ENCODE measurements at regions not wholly inside any gene's neighbourhood (a gene's known extent, or its start where the extent isn't known, plus 50 kb on each side); places are given as distances from the start of the nearest gene placed in this dataset.
A peak's percentile ranks its signal among the peaks of the same experiment; 100 is the strongest.
"Not testable (repeated sequence)": the region's sequence is repeated elsewhere in the genome, so short reads cannot be mapped to it uniquely, and the experiment has no call there.

DNA sequence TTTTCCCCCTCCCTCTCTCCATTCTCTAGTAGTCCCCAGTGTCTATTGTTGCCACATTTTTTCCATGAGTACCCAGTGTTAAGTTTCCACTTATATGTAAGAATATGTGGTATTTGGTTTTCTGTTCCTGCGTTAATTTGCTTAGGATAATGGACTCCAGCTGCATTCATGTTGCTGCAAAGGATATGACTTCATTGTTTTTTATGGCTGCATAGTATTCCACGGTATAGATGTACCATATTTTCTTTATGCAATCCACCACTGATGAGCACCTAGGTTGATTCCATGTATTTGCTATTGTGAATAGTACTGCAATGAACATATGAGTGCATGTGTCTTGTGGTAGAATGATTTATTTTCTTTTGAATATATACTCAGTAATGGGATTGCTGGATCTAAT, 77.4 kb upstream of the MEGF10 start:
- no peak for DNase-seq (ENCODE audit: low spot score)
- FAIRE-seq = peak; percentile 92

GRCh38 chr5:127216143-127216542, 74.5 kb upstream of the MEGF10 start:
- no peak for FAIRE-seq
- DNase-seq (ENCODE audit: low spot score) = no peak

- no peak for DNase-seq (ENCODE audit: low spot score)
- no peak for FAIRE-seq
Observed at GRCh38 chr5:127216898-127217675, 73.5 kb upstream of the MEGF10 start.

- FAIRE-seq; DNase-seq (ENCODE audit: low spot score): not testable (repeated sequence)
Observed at GRCh38 chr5:127221936-127222335, 68.7 kb upstream of the MEGF10 start.

DNA sequence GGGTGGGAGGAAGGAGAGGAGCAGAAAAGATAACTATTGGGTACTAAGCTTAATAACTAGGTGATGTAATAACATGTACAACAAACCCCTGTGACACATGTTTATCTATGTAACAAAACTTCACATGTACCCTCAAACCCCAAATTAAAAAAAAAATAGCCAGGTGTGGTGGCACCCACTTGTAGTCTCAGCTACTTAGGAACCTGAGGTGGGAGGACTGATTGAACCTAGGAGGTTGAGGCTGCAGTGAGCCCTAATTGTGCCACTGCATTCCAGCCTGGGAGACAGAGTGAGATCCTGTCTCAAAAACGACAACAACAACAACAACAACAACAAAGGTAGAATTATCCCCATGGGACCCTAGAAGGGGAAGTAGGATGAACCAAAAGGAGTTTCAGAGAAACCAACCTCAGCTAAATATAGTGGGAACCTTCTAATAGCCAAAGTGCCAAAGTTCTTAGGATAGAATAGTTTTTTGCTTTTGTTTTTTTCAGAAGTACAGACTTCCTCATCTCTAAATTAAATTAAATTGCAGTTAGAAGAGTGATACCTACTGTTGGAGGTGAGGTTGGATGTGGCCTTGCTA, 67.9 kb upstream of the MEGF10 start:
- FAIRE-seq; DNase-seq (ENCODE audit: low spot score): not testable (repeated sequence)

DNA sequence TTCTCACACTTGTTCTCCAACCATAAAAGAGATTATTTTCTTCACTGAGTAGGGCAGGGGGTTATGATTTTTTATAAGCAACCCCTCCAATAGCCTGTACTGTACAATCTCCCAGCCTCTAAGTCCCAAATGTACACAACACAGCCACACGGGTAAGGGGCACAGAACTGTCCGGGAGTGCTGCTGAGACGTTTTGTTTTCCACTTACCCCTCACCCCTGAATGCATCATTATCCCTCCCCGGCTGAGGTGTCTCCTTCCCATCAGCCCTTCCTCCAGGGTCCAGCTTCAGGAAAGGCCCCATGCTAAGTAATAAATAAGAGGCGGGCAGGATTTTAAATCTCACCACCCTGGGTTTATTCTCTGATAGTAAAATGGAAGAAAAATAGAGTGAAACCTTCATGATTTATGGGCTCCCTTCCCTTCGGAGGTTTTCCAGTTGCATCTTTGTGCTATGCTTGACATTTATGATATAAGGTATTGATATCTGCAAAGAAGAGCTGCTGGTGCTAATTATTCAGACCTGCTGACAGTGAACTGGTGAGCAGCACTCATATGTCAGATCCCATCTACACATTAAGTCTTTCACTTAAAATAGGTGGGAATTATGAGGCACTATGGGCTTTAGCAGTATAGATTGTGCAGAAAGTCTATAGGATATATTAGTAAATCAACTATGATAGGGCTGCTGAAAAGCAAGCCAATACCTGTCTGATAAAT, 67.2 kb upstream of the MEGF10 start:
- DNase-seq (ENCODE audit: low spot score) (no peak), FAIRE-seq (no peak)

- DNase-seq (ENCODE audit: low spot score) = no peak
- no peak for FAIRE-seq
Observed at GRCh38 chr5:127227881-127228280, 62.7 kb upstream of the MEGF10 start.

- no peak for FAIRE-seq
- DNase-seq (ENCODE audit: low spot score) = peak; percentile 34
Observed at GRCh38 chr5:127228540-127229184, 61.9 kb upstream of the MEGF10 start.

DNA sequence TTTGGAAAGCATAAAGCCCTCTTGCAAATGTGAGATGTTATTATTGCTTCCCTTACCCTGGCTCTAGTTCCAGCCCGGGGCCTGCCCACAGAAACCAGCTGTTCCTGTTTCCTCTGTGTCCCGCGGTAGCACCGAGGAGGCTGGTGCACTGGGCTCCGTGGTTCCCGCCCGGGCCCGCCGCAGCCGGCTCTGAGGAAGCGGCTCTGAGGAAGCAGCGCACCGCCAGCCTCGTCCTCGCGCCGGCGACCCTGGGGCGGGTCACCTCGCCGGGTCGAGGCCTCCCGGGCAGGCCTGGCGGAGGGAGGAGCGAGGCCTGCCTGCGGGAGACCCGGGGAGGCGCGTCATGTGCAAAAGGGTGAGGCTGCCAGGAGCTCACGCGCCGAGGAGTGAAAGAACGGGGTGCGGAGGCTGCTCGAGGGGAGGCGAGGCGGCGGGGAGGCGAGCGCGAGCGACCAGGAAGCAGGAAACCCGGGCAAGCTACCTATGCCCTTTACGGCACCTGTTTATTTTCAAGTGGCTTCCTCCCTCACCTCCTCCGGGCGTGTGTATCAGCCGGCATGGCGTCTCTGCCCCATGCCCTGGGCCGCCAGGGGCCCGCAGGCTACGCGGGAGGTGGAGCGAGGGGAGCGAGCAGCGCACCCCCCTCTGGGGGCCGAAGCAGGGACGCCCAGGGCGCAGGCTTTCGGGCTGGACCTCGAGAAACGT, 61.3 kb upstream of the MEGF10 start:
- no peak for FAIRE-seq
- DNase-seq (ENCODE audit: low spot score) = peak; percentile 80

GRCh38 chr5:127231118-127231517, 59.5 kb upstream of the MEGF10 start:
- DNase-seq (ENCODE audit: low spot score) = no peak
- no peak for FAIRE-seq

DNA sequence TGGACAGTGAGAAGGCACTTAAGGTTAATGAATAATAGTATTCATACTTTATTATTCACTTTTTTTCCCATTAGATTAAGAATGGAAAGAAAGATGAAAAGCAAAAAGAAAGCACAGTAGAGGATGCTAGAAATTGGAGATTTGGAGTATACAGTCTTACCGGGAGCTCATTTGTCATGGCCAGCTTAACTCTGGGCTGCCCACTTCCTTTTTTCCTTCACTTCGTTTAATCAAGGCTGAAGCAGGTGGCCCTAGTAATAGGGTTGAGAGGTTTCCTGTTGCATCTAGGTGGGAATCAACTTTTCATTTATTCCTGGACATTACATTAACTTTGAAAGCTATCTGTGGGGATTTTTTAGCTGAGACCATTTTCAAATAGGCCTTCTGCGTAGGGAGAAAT, 57.0 kb upstream of the MEGF10 start:
- DNase-seq (ENCODE audit: low spot score) (no peak), FAIRE-seq (no peak)

DNA sequence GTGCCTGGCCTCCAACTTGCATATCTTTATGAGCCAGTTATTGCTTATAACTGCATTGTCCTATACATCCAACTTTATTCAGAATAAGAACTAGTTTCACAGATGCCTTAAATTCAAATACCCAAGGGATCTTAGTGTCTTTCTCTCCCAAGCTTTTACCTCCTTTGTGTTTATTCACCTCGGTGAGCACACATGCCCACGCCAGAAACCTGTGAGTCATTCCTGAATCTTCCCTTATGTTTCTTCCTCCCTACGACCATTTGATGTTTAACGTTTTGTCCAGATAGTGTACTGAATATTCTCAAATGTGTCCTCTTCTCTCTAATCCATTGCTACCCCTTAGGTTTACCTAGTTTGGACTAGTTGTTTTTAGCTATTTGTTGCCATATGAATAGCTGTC, 55.5 kb upstream of the MEGF10 start:
- no peak for FAIRE-seq
- DNase-seq (ENCODE audit: low spot score) = no peak

DNA sequence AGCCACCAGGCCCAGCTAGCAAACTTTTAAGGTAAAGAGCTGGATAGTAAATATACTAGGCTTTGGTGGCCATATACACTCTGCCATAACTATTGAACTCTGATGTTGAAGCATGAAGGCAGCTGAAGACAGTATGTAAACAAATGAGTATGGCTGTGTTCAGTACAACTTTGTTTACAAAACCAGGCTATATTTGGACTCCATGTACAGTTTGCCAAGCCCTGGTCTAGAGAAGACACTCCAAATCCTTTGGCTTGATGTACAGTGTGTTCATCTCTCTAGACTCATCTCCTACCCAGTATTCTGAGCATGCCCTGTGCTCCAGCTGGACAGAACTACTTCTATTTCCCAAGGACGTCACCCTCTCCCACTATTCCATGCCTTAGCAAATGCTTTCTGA, 54.3 kb upstream of the MEGF10 start:
- no peak for FAIRE-seq
- DNase-seq (ENCODE audit: low spot score) = no peak
